ENCODE measurements at regions not wholly inside any gene's neighbourhood (a gene's known extent, or its start where the extent isn't known, plus 50 kb on each side); places are given as distances from the start of the nearest gene placed in this dataset.

DNA sequence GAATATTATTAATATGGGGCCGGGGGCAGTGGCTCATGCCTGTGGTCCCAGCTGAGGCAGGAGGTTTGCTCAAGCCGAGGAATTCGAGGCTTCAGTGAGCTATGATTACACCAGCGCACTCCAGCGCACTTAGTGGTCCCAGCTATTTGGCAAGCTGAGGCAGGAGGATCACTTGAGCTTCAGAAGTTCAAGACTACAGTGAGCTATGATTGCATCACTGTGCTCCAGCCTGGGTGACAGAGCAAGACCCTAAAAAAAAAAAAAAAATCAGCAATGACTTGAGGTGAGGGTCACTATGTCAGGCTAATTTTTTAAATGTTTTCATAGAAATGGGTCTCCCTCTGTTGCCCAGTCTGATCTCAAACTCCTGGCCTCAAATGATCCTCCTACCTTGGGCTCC lies 243.4 kb downstream of the RBM19 start:
- peaks cover 16% of the 10 kb centered on the region for H3K27me3 Mint-ChIP-seq

DNA sequence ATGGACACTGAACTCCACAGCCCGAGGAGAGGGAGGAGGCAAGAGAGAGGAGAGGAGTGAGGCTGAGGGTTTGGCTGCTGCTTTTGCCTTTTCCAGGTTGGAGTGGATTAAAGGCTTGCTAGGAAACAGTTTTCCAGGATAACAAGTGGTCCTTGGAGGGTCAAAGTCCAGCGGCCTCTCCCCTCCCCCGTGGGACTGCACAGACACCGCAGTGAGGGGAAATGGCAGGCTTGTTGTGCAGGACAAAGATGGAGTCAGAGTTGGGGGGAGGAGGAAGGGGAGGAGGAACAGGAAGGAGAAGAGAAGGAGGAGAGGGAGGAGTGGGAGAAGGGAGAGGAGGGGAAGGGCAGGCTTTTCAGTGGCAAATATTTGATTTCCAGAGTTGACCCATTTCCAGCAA lies 245.5 kb downstream of the RBM19 start:
- no peaks in the 10 kb centered on the region for H3K4me1 Mint-ChIP-seq (ENCODE audit: low read depth)
- DNase-seq: no peak
- intact Hi-C loops (cut with DNase I, micrococcal nuclease): no loop called here

More for the DNA sequence above, 243.4 kb downstream of the RBM19 start:
- Histone ChIP-seq H3K27me3 (ENCODE audit: control insufficient read depth in 1 of 2, insufficient read depth in 2 of 2, low read length in 2 of 2) (peaks cover 0 to 4% of the 10 kb centered on the region in 2 experiments), H3K4me3 (ENCODE audit: low read length) (no peak overlapping the region), H3K36me3 (ENCODE audit: insufficient read depth, low read length) (no peaks in the 10 kb centered on the region), H3K9me3 (ENCODE audit: control insufficient read depth in 1 of 2, insufficient read depth in 1 of 2, low read length in 2 of 2) (peaks cover 0 to 21% of the 10 kb centered on the region in 2 experiments), H3K4me1 (ENCODE audit: insufficient read depth, low read length) (no peaks in the 10 kb centered on the region), H3K27ac (ENCODE audit: low read depth in 1 of 2, low read length in 2 of 2) (no peak overlapping the region)
- no peak for ATAC-seq (ENCODE audit: poor library complexity)
- intact Hi-C loops (cut with DNase I, micrococcal nuclease): no loop called here
- no peak overlapping the region for H3K27ac Mint-ChIP-seq
- no peaks in the 10 kb centered on the region for H3K36me3 Mint-ChIP-seq (ENCODE audit: low read depth)
- TF ChIP-seq CTCF (IDR thresholded peaks at IDR 0.05): no peak
- no peak for DNase-seq
- CTCF ChIA-PET: no interaction called here
- POLR2A ChIA-PET: no interaction called here
- H3K4me1 Mint-ChIP-seq (ENCODE audit: low read depth): no peaks in the 10 kb centered on the region
- H3K9me3 Mint-ChIP-seq: peaks cover 2% of the 10 kb centered on the region
- no peak overlapping the region for H3K4me3 Mint-ChIP-seq

DNA sequence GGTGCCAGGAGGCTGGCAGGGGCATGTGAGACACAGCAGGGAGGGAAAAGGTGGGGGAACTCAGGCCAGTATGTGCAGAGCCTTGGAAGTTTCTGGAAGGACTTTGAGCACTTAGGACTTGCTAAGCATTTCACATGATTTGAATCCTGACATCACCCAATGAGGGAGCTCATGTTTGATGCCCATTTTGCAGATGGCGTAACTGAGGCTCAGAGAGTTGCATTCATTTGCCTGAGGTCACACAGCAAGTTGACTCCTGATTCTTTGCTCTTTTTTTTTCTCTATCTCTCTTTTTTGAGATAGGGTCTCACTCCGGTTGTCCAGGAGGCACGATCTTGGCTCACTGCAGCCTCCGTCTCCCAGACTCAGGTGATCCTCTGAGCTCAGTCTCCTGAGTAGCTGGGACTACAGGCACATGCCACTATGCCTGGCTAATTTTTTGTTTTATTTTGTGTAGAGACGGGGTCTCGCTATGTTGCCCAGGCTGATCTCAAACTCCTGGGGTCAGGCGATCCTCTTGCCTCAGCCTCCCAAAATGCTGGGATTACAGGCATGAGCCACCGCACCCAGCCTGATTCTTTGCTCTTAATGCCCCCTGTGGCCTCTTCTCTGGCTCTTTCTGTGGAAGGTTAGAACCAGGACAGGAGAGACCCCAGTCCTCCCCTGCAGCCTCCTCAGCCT lies 246.1 kb downstream of the RBM19 start:
- Histone ChIP-seq H3K27ac (ENCODE audit: low read depth in 1 of 2, low read length in 2 of 2) (no peak overlapping the region), H3K4me1 (ENCODE audit: insufficient read depth, low read length) (no peaks in the 10 kb centered on the region), H3K9me3 (ENCODE audit: control insufficient read depth in 1 of 2, insufficient read depth in 1 of 2, low read length in 2 of 2) (peaks cover 0 to 12% of the 10 kb centered on the region in 2 experiments), H3K36me3 (ENCODE audit: insufficient read depth, low read length) (no peaks in the 10 kb centered on the region), H3K27me3 (ENCODE audit: control insufficient read depth in 1 of 2, insufficient read depth in 2 of 2, low read length in 2 of 2) (peaks cover 3 to 4% of the 10 kb centered on the region in 2 experiments), H3K4me3 (ENCODE audit: low read length) (no peak overlapping the region)
- no peak for TF ChIP-seq CTCF (IDR thresholded peaks at IDR 0.05)
- POLR2A ChIA-PET: no interaction called here
- Mint-ChIP-seq H3K27me3 (peaks cover 10% of the 10 kb centered on the region), H3K9me3 (no peaks in the 10 kb centered on the region), H3K4me3 (no peak overlapping the region), H3K4me1 (ENCODE audit: low read depth) (no peaks in the 10 kb centered on the region), H3K27ac (no peak overlapping the region), H3K36me3 (ENCODE audit: low read depth) (no peaks in the 10 kb centered on the region)
- intact Hi-C loops (cut with DNase I, micrococcal nuclease): no loop called here
- no peak for ATAC-seq (ENCODE audit: poor library complexity)
- DNase-seq: no peak
- CTCF ChIA-PET: no interaction called here

More for the DNA sequence above, 245.5 kb downstream of the RBM19 start:
- TF ChIP-seq CTCF (IDR thresholded peaks at IDR 0.05): no peak
- ChIA-PET POLR2A (no interaction called here), CTCF (no interaction called here)
- ATAC-seq (ENCODE audit: poor library complexity): no peak
- H3K27me3 ChIP-seq (ENCODE audit: control insufficient read depth in 1 of 2, insufficient read depth in 2 of 2, low read length in 2 of 2): peaks cover 3 to 4% of the 10 kb centered on the region in 2 experiments
- H3K27ac ChIP-seq (ENCODE audit: low read depth in 1 of 2, low read length in 2 of 2): no peak overlapping the region
- Mint-ChIP-seq H3K27ac (no peak overlapping the region), H3K27me3 (peaks cover 10% of the 10 kb centered on the region), H3K9me3 (no peaks in the 10 kb centered on the region), H3K4me3 (no peak overlapping the region), H3K36me3 (ENCODE audit: low read depth) (no peaks in the 10 kb centered on the region)
- no peaks in the 10 kb centered on the region for H3K4me1 ChIP-seq (ENCODE audit: insufficient read depth, low read length)
- H3K36me3 ChIP-seq (ENCODE audit: insufficient read depth, low read length): no peaks in the 10 kb centered on the region
- peaks cover 0 to 14% of the 10 kb centered on the region in 2 experiments for H3K9me3 ChIP-seq (ENCODE audit: control insufficient read depth in 1 of 2, insufficient read depth in 1 of 2, low read length in 2 of 2)
- no peak overlapping the region for H3K4me3 ChIP-seq (ENCODE audit: low read length)
